Body of pancreas (tissue), 4 donors: ENCODE measurements at regions not wholly inside any gene's neighbourhood (a gene's known extent, or its start where the extent isn't known, plus 50 kb on each side); places are given as distances from the start of the nearest gene placed in this dataset.

ENCODE experiments used
- ATAC-seq: fragments of 150-250 bp; one replicate; pipeline ENCODE4 v1.9.1; 2016
- DNase-seq, 4 donors: peaks; one replicate each; pipeline ENCODE4 v3.0.0-alpha.2; 2019
- H3K27ac ChIP-seq, 4 donors: fragments of 200-600 bp; sonication (generic); 1 replicate in 3 of 4; 2 replicates in 1 of 4; pipeline versions ENCODE4 v1.5.1 to v1.6.1; 2016 to 2019; ENCODE audit warnings: mild to moderate bottlenecking in 1 of 4, mixed read lengths in 1 of 4, moderate library complexity in 1 of 4
- H3K27me3 ChIP-seq, 2 donors: fragments of 200-600 bp; sonication (generic); one replicate each; pipeline ENCODE4 v1.6.0; 2016; ENCODE audit warnings: mild to moderate bottlenecking in 1 of 2
- H3K36me3 ChIP-seq, 2 donors: fragments of 200-600 bp; sonication (generic); replicated peaks in 1 of 2; 2 replicates each; pipeline ENCODE4 v1.5.1; 2016; ENCODE audit warnings: low read depth in 2 of 2; ENCODE audit not compliant: insufficient read depth in 1 of 2
- H3K4me1 ChIP-seq: fragments of 200-600 bp; sonication (generic); one replicate; pipeline ENCODE4 v1.6.0; 2016
- H3K4me3 ChIP-seq, 2 donors: fragments of 200-600 bp; sonication (generic); 1 replicate in 1 of 2; 2 replicates in 1 of 2; pipeline ENCODE4 v1.5.1; 2016 to 2019
- H3K9me3 ChIP-seq, 3 donors: fragments of 200-600 bp; sonication (generic); 1 replicate in 2 of 3; 2 replicates in 1 of 3; pipeline ENCODE4 v1.5.1; 2016
- CTCF ChIP-seq, 7 experiments: fragments of 450-650 bp in 4 of 7; fragments of 200-600 bp in 3 of 7; sonication (generic) in 3 of 7; IDR thresholded peaks; one replicate each; pipeline ENCODE4 v1.5.1; 2016 to 2019; ENCODE audit warnings: antibody characterized with exemption in 7 of 7
- POLR2A ChIP-seq, 3 donors: fragments of 450-650 bp; IDR thresholded peaks; one replicate each; pipeline ENCODE4 v1.6.1; 2016; ENCODE audit warnings: antibody characterized with exemption in 3 of 3, mild to moderate bottlenecking in 2 of 3
- WGBS, 2 donors: methylation state at CpG; one replicate each; pipeline ENCODE4 v1.1.5; 2017; 5-methylcytosine and 5-hydroxymethylcytosine counted together
- intact Hi-C: fragments of 100-400 bp; cut with DNase I; formaldehyde crosslinking; loops from one replicate; pipeline ENCODE4 v1.15.1; 2023

- WGBS, 2 donors, result 65 to 71% methylated on average over 2 of the region's 2 CpGs
- no peaks in the 10 kb centered on the region for H3K4me1 ChIP-seq
- H3K4me3 ChIP-seq, result no peak overlapping the region
- intact Hi-C loops, result no loop called here
- DNase-seq, result no peak
- no peak for TF ChIP-seq CTCF (IDR thresholded peaks at IDR 0.05)
- TF ChIP-seq POLR2A (IDR thresholded peaks at IDR 0.05), result no peak
- no peaks in the 10 kb centered on the region for H3K27me3 ChIP-seq
- no peak for ATAC-seq
- H3K36me3 ChIP-seq, result no peaks in the 10 kb centered on the region
- H3K27ac ChIP-seq, result no peak overlapping the region
- no peaks in the 10 kb centered on the region for H3K9me3 ChIP-seq
Observed at GRCh38 chr12:25768151-25768550, 190.3 kb upstream of the RASSF8 start.

- intact Hi-C loops, result no loop called here
- H3K4me1 ChIP-seq, result no peaks in the 10 kb centered on the region
- no peak overlapping the region for H3K4me3 ChIP-seq
- no peak for ATAC-seq
- H3K27me3 ChIP-seq, result no peaks in the 10 kb centered on the region
- no peaks in the 10 kb centered on the region for H3K36me3 ChIP-seq
- no peaks in the 10 kb centered on the region for H3K9me3 ChIP-seq
- no peak for DNase-seq
- 56 to 59% methylated on average over 6 of the region's 6 CpGs for WGBS, 2 donors
- TF ChIP-seq CTCF (IDR thresholded peaks at IDR 0.05), result no peak
- no peak for TF ChIP-seq POLR2A (IDR thresholded peaks at IDR 0.05)
- H3K27ac ChIP-seq, result no peak overlapping the region
Observed at GRCh38 chr12:25769082-25769945, 189.2 kb upstream of the RASSF8 start.

- H3K4me1 ChIP-seq, result no peaks in the 10 kb centered on the region
- intact Hi-C loops, result no loop called here
- H3K27ac ChIP-seq, result no peak overlapping the region
- 27 to 38% methylated on average over 2 of the region's 2 CpGs for WGBS, 2 donors
- no peaks in the 10 kb centered on the region for H3K36me3 ChIP-seq
- no peaks in the 10 kb centered on the region for H3K9me3 ChIP-seq
- no peaks in the 10 kb centered on the region for H3K27me3 ChIP-seq
- TF ChIP-seq CTCF (IDR thresholded peaks at IDR 0.05) (no peak), POLR2A (IDR thresholded peaks at IDR 0.05) (no peak)
- H3K4me3 ChIP-seq, result no peak overlapping the region
- ATAC-seq (no peak), DNase-seq (no peak)
Observed at GRCh38 chr12:25771041-25771440, 187.4 kb upstream of the RASSF8 start.

- H3K4me1 ChIP-seq, result no peaks in the 10 kb centered on the region
- H3K36me3 ChIP-seq, result no peaks in the 10 kb centered on the region
- H3K4me3 ChIP-seq, result no peak overlapping the region
- H3K9me3 ChIP-seq, result no peaks in the 10 kb centered on the region
- 74 to 88% methylated on average over 4 of the region's 4 CpGs for WGBS, 2 donors
- intact Hi-C loops, result no loop called here
- TF ChIP-seq POLR2A (IDR thresholded peaks at IDR 0.05), result no peak
- TF ChIP-seq CTCF (IDR thresholded peaks at IDR 0.05), result no peak
- no peak overlapping the region for H3K27ac ChIP-seq
- ATAC-seq (no peak), DNase-seq (no peak)
- no peaks in the 10 kb centered on the region for H3K27me3 ChIP-seq
Observed at GRCh38 chr12:25771476-25771875, 187.0 kb upstream of the RASSF8 start.

GRCh38 chr12:25775968-25776367, 182.5 kb upstream of the RASSF8 start:
- DNase-seq (no peak), ATAC-seq (no peak)
- no peaks in the 10 kb centered on the region for H3K9me3 ChIP-seq
- intact Hi-C loops, result no loop called here
- no peak overlapping the region for H3K27ac ChIP-seq
- no peaks in the 10 kb centered on the region for H3K4me1 ChIP-seq
- no peak overlapping the region for H3K4me3 ChIP-seq
- H3K27me3 ChIP-seq, result no peaks in the 10 kb centered on the region
- 47 to 76% methylated on average over 4 of the region's 4 CpGs for WGBS, 2 donors
- H3K36me3 ChIP-seq, result no peaks in the 10 kb centered on the region
- TF ChIP-seq CTCF (IDR thresholded peaks at IDR 0.05), result no peak
- TF ChIP-seq POLR2A (IDR thresholded peaks at IDR 0.05), result no peak
